Stimulated activated CD4-positive, alpha-beta T cell treated with anti-CD3 and anti-CD28 coated beads, Interleukin-1b, Interleukin-23, amount 100 ng/mL, for 1 hour (primary cell): ENCODE measurements at regions not wholly inside any gene's neighbourhood (a gene's known extent, or its start where the extent isn't known, plus 50 kb on each side); places are given as distances from the start of the nearest gene placed in this dataset.
"Not testable (repeated sequence)": the region's sequence is repeated elsewhere in the genome, so short reads cannot be mapped to it uniquely, and the experiment has no call there.

Source experiments
- DNase-seq, 2 donors: peaks; one replicate each; pipeline ENCODE4 v3.0.0-alpha.2; 2020; ENCODE audit warnings: low read depth in 2 of 2

DNA sequence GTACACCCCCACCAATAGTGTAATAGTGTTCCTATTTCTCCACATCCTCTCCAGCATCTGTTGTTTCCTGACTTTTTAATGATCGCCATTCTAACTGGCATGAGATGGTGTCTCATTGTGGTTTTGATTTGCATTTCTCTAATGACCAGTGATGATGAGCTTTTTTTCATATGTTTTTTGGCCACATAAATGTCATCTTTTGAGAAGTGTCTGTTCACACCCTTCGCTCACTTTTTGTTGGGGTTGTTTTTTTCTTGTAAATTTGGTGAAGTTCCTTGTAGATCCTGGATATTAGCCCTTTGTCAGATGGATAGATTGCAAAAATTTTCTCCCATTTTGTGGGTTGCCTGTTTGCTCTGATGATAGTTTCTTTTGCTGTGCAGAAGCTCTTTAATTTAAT, 567.7 kb downstream of the MATN1 start:
- DNase-seq: not testable (repeated sequence)

DNA sequence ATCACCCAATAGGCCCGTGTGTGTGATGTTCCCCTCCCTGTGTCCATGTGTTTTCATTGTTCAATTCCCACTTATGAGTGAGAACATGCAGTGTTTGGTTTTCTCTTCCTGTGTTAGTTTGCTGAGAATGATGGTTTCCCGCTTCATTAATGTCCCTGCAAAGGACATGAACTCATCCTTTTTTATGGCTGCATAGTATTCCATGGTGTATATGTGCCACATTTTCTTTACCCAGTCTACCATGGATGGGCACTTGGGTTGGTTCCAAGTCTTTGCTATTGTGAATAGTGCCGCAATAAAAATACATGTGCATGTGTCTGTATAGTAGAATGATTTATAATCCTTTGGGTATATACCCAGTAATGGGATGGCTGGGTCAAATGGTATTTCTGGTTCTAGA, 568.1 kb downstream of the MATN1 start:
- DNase-seq: not testable (repeated sequence)

DNA sequence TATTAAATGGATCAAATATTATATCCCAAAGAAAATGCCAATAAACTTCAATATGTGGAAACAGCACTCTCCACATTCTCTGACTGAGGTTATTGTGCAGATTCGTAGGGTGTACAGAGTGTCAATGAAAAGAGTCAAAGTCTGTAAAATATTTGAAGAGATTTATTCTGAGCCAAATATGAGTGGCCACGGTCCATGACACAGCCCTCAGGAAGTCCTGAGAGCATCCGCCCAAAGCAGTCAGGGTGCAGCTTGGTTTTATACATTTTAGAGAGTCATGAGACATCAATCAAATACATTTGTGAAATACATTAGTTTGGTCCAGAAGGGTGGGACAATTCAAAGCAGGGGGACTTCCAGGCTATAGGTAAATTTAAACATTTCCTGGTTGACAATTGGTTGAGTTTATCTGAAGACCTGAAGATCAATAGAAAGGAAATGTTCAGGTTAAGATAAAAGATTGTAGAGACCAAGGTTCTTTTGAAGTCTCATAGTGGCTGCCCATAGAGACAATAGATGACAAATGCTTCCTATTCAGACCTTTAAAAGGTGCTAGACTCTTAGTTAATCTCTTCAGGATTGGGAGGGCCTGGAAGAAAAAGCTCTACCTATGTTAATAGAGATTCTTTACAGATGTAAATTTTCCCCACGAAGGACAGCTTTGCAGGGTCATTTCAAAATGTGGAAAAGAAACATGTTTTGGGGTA, 569.5 kb downstream of the MATN1 start:
- DNase-seq: no peak

DNA sequence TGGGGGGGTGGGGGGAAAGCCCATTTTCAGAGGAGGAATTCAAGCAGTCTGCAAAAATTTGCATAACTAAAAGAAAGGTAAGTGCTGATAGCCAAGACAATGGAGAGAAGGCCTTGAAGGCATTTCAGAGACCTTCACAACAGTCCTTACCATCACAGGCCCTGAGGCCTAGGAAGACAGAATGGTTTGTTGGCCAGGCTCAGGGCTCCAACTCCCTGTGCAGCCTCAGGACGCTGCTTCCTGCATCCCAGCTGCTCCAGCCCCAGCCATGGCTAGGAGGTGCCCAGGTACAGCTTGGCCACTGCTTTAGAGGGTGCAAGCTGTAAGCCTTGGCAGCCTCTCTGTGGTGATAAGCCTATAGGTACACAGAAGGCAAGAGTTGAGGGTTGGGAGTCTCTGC, 571.6 kb downstream of the MATN1 start:
- no peak for DNase-seq

DNA sequence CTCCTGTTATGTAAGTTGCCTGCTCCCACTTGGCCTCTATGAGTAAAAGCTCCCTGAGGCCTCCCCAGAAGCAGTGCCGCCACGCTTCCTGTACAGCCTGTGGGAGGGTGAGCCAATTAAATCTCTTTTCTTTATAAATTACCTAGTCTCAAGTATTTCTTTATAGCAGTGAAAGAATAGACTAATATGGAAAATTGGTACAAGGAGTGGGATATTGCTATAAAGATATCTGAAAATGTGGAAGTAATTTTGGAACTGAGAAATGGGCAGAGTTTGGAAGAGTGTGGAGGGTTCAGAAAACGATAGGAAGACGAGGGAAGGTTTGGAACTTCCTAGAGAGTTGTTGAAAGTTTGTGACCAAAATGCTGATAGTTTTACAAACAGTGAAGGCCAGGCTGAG, 572.3 kb downstream of the MATN1 start:
- no peak for DNase-seq

DNA sequence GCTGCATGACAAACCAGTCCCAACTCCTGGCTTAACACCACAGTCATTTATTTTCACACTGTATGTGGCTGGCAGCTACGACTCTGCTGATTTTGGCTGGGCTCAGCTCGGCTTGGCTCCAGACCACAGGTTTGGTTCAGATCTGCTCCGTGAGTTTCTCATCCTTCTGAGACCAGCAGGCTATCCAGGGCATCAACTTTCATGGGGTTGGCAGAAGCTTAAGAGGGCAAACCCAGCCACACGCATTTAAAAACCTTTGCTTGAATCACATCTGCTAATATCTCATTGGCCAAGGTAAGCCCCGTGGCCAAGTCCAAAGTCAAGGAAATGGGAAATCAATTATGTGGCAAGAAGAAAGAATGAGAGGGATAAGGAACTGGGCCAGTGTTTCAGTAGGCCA, 574.2 kb downstream of the MATN1 start:
- no peak for DNase-seq

DNA sequence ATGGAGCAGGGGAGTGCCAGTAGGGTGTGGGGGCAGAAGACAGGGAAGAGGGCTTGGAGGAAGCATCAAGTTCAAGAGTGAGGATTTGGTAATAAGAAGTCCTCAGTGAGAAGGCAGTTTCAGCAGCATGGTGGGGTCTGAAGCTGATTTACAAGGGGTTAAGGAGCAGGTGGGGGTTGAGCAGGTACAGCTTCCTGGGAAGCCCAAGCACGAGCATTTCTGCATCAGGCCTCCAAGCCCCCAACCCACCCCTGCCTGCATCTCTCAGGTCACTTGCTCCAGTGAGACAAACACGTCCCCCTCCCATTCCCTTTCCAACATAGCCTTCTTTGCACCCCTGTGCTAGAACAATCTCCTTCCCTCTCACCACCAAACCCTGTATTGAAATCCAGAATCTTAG, 574.7 kb downstream of the MATN1 start:
- no peak for DNase-seq

DNA sequence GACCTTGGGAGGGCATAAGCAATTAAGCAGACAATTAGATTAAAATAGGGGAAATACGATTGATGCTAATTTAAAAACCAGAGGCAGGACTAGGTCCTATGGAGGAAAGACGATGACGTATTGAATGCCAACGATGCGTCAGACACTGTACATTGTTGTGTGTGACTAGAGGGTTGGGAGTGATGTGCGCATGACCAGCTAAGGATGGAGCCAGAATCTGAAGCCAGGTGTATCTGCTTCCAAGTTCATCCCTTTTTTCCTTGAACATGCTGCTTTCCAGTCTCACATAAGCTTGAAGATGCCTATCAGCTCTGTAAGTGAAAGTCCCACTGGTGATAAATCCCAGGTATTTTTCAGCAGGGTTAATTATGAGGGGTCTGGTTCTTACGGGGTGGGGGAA, 576.2 kb downstream of the MATN1 start:
- DNase-seq: no peak

DNA sequence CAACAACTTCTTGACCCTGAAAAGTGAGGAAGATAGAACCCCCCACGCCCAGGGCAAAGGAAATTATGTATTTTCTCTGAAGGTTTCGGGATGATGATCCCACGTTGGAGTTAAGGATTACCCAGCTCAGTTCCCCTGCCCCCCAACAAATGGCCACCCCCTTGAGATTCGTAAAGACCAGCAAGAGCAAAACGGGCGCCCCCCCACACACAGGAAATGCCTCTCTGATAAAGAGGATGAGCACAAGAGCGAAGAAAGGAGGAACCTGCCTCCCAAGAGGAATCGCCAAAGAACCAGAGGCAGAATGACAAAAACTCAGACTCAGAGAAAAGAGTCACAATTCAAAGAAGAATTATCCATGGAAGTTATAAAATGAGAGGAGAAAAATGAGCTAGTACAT, 576.9 kb downstream of the MATN1 start:
- DNase-seq: no peak

DNA sequence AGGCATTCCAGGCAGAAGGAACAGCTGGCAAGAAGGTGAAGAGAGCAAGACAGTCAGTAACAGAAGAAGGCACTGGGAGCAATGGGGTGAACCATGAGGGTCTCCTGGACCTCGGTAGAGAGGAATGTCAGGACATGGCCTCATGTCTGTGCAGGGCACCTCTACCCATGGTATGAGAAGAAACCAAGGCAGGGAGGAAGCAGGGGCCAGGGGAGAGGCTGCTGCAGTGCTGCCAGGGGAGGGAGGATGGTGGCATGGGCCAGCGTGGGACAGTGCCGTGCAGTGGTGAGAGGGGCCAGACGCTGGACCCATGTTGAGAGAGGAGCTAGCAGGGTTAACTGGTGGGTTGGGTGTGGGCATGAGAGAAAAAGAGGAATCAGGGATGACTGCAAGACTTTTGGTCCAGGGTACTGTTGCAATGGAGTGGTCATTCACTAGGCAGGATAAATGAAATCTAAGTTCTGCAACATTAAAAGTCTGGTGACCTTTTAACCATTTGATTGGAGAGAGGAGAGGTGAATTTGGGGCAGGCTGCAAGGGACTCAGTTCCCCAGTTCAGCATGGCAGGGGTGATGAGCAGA, 577.6 kb downstream of the MATN1 start:
- DNase-seq: no peak

DNA sequence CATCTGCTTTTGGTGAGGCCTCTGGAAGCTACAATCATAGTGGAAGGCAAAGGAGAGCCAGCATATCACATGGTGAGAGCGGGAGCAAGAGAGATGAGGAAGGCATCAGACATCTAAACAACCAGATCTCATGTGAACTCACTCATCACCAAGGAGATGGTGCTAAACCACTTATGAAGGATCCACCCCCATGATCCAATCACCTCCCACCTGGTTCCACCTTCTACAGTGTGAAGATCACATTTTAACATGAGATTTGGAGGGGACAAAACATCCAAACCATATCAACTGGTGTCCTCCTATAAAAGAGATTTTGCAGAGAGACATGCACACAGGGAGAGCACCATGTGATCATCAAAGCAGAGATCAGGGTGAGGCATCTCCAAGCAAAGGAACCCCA, 578.6 kb downstream of the MATN1 start:
- no peak for DNase-seq

DNA sequence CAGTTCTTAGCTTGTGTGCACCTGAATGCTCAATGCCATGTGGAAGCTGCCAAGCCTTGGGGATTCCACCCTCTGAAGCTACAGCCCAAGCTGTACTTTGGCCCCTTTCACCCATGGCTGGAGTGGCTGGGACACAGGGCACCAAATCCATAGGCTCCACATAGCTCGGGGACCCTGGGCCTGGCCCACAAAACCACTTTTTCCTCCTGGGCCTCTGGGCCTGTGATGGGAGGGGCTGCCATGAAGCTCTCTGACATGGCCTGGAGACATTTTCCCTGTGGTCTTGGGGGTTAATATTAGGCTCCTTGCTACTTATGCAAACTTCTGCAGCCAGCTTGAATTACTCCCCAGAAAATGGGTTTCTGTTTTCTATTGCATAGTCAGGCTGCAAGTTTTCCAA, 579.9 kb downstream of the MATN1 start:
- no peak for DNase-seq

DNA sequence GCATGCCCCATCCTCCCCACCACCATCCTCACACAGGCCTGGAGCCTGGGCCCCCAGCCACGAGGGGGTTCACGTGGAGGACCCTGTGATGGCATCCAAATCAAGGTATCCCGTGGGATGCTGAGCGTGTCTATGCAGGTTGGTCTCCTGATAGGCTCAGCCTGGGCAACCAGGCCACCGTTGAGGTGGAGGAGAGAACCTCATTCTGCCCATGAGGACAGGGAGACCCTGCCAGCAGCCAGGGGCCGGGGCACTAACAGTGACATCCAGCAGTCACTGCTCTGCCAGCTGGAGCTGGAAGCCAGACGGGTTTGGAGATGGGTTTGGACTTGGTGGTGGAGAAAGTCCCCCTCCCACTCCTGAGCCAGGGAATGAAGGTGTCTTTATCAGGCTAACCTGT, 582.8 kb downstream of the MATN1 start:
- DNase-seq: no peak

DNA sequence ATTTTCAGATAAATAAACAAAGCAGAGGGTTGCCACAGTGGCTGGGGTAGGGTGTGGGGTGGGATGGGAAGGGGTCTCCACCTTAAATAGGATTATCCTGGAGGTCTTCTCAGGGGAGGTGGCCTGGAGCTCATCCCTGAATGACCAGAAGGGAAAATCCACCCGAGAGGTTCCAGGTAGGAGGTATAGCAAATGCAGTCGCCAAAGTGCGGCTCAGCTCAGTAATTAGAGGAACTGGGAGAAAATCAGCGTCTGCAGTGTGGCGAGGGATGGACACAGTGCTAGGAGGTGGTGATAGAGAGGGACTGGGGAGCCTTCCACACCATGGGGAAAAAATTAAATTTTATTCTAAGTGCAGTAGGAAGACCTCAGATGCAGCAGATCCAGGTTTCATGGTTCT, 584.5 kb downstream of the MATN1 start:
- no peak for DNase-seq

DNA sequence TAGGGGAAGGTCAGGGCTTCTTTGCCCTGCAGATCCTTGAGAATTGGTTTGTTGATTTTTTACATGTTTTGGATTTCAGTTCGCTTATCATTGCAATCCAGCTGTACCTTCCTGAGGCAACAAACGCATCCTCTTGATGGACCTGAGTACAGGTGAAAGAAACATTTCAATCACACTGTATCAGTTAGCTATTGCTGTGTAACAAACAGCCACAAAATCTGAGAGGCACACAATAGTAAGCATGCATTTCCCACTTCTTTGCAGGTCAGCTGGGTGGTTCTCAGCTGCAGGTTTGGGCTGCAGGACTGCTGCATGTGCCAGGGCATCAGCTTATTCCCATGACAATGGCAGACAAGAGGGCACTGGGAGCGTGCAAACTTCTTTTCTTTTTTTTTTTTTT, 586.4 kb downstream of the MATN1 start:
- no peak for DNase-seq

DNA sequence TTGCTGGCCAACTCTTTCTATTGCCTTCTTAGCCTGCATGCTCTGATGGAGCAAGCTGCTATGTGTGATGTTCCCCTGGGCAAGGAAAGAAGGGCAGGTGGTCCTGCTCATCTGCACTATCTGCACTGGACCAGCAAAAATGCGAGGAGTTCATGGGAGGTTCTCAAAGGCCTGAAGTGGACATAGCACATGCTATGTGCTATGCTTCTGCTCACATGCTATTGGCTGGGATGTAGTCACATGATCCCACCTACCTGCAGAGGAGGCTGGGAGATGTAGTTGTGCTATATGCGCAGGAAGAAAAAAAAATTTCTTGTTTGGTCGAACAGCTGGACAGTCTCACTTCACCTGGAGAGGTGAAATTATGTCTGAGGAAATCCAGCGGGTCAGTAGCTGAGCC, 587.7 kb downstream of the MATN1 start:
- no peak for DNase-seq

DNA sequence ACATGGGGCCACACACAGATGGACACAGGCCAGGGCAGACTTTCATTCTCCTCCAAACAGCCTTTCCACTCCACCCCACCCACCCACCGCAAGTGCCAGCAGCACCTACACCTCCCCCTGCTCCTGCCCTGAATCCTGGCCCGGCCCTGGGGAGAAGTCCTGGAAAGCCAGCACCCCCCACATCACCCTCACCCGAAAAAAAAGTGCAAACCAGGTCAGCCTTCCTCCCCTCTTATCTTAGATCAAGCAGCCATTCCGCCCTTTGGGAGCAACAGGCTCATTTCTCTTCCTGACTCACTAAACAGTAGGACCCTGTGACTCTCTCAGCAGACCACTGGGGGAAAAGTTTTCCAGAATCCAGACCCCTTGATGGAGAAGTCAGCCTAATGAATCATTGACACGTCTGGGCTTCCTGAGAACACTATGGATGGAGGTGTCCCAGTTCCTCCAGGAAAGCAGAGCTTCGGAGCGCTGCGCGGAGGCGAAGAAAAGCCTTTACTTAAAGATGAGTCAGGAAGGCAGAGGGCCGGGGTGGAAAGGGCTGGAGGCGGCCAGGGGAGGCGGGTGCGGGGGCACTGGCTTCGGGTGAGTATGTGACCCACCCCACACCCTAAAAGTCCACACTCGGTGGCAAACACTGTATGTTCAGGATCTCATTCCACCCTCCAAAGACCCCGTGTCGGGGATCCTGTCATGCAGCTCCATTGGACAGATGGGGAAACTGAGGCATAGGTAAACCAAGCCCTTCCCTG, 588.7 kb downstream of the MATN1 start:
- no peak for DNase-seq

DNA sequence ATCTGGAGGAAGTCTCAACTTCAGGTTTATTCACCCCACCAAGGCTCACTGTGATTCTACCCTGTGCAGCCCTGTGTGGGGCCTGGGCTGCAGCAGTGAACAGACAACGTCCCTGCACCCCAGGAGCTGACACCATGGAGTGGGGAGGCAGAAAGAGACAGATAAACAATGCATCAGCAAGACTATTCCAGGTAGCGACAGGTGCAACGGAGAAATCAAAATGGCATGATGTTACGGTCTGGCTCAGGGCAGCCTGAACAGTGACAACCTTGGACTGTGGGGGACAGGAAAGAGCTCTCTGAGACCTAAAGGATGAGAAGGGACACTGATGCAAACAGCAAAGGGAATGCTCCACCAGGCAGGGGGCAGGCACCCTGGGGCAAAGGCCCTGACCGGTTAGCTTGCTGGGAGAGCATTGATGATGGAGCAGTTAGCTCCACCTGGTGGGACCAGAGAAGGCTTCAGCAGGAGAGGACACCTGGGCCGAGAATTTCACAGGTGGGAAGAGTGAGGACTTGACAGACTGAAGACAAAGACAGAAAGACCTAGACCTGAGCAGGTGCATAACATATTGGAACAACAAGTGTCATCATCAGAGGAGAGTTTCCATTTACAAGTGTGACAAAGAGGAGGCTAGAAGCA, 589.9 kb downstream of the MATN1 start:
- DNase-seq: no peak

DNA sequence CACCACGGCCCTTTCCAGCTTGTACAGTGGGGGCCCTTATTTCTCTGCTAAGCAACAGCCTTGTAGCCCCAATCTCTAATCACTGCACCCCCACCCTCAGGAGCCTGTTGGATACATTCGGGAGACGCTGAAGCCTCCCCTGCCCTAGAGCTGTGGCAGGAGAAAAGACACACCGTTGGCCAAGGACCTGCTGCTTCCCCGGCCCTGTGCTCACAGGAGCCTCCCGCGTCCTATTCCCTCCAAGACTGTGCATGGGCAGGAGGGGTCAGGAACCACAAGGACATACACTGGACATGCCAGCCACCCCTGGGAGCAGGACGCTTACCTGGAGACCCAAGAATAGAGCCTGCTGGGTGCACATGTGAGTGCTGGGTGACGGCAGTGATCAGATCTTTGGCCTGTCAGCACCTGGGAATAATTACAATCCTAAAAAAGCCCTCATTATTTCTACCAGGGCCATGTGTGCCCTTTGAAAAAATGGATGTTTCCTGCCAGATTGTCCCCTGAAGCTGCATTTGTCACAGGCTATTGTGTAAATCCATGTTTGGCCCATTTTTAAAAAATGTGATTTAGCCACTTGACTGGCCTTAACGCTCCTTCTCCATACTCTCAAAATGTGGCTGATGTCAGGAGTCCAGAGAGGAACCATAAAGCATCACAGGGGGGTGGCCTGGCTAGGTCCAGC, 590.6 kb downstream of the MATN1 start:
- no peak for DNase-seq

DNA sequence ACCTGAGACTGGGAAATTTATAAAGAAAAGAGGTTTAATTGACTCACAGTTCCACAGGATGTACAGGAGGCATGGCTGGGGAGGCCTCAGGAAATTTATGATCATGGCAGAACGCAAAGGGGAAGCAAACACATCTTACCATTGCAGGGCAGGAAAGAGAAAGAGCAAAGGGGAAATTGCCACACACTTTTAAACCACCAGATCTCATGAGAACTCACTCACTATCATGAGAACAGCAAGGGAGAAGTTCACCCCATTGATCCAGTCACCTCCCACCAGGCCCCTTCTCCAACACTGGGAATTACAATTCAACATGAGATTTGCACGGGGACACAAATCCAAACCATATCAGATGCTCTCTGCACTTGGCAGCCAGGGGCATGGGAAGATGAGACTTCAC, 592.8 kb downstream of the MATN1 start:
- DNase-seq: not testable (repeated sequence)

DNA sequence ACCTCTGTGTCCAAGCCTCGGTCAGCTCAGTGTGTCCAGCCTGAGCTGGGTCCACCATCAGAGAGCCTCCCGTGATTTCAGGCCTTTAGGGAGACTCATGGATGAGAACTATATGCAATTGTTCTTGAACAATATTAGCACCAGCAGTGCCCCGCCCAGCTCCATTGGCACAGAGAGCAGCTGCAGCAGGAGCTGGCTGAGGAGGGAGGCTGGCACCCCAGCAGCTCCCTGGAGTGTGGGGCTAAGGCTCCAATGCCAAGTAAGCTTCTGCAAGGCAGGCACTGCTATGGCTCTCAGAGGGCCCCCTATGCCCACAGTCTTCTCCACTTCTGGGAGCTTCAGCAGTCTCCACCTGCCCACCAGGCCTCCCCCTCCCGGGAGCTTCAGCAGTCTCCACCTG, 593.3 kb downstream of the MATN1 start:
- no peak for DNase-seq

DNA sequence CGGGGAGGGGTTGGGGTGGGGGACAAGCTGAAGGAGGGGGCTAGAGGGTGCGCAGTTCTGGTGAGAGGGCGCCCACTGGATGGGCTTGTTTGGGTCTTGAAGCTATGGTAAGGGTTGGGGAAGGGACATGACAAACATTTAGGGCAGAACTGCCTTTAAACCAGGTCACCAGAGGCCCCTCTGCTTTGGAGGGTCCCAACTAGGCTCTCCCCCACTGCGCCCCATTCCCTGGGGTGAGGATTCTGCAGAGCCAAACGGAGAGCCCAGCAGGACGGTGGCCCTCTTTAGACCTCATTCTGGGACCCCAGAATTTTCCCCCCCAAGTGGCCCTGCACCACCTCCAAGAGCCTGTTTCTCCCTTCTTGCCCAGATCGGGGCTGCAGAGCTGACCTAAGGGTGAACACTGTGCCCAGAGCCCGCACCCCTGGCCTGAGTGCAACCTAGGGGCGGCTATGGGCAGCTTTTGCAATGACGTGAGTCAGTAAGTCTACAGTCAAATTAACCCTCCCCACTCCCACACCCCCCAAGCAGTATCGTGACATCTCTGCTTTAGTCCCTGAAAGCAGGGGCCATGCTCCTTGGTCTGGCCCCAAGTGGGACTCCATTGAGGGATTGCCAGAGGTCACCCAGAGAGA, 593.8 kb downstream of the MATN1 start:
- no peak for DNase-seq
